Neural progenitor cell (in vitro differentiated cells): ENCODE measurements at regions not wholly inside any gene's neighbourhood (a gene's known extent, or its start where the extent isn't known, plus 50 kb on each side); places are given as distances from the start of the nearest gene placed in this dataset.

Source experiments
- CTCF ChIP-seq: fragments of 200-600 bp; sonication (generic); IDR thresholded peaks from 2 replicates; pipeline ENCODE4 v1.5.1; 2017; ENCODE audit warnings: antibody characterized with exemption, mild to moderate bottlenecking
- EZH2 ChIP-seq: fragments of 200-600 bp; sonication (generic); IDR thresholded peaks from 2 replicates; pipeline ENCODE4 v1.6.1; 2017; ENCODE audit warnings: antibody characterized with exemption, mild to moderate bottlenecking, moderate library complexity
- EZH2phosphoT487 ChIP-seq: fragments of 200-600 bp; sonication (generic); IDR thresholded peaks from 2 replicates; pipeline ENCODE4 v1.6.1; 2017; ENCODE audit warnings: antibody characterized with exemption

GRCh38 chr1:233465745-233466343 lies 138.3 kb downstream of the MAP3K21 start:
- TF ChIP-seq CTCF (no peak), EZH2 (no peak), EZH2phosphoT487 (no peak)
